ENCODE measurements at regions not wholly inside any gene's neighbourhood (a gene's known extent, or its start where the extent isn't known, plus 50 kb on each side); places are given as distances from the start of the nearest gene placed in this dataset.
A peak's percentile ranks its signal among the peaks of the same experiment; 100 is the strongest.

DNA sequence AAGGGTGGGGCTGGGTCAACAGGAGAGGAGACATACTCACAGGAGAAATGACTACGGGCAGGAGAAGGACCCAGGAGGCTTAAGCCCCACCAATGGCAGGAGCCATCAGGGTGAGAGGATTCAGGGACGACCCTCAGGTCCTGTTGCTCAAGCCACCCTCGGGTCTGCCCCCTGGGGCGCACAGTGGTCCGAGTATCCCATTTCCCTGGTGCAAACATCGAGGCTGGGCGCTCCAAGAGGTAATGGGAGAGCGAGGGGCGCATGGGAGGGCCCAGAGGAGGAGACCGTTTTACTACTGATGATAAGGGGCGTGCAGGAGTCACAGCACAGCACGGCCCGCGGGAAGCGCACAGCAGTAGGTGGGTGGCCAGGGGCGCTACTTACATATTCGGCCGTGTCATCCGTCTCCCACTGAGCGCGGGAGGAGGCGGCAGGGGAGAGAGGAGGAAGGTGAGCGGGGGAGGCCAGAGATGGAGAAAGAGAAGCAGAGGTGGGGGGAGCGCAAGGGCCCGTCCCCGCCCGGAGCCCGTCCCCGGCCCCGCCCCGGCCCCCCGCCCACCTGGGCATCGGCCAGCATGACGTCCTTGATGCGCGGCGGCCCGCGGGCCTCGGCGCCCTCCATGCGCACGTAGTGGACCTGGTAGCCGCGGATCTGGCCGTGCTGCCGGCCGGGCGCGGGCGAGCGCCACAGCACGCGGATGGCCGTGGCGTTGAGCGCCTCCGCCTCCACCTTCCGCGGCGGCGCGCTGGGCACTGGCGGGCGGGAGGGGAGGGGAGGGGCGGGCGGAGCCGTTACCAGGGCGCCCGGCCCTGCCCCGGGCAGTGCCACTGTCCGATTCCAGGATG is 111.5 kb downstream of the PTPRS start:
- H3K9me3 ChIP-seq, result no peaks in the 10 kb centered on the region
- TF ChIP-seq, protein P1, sequence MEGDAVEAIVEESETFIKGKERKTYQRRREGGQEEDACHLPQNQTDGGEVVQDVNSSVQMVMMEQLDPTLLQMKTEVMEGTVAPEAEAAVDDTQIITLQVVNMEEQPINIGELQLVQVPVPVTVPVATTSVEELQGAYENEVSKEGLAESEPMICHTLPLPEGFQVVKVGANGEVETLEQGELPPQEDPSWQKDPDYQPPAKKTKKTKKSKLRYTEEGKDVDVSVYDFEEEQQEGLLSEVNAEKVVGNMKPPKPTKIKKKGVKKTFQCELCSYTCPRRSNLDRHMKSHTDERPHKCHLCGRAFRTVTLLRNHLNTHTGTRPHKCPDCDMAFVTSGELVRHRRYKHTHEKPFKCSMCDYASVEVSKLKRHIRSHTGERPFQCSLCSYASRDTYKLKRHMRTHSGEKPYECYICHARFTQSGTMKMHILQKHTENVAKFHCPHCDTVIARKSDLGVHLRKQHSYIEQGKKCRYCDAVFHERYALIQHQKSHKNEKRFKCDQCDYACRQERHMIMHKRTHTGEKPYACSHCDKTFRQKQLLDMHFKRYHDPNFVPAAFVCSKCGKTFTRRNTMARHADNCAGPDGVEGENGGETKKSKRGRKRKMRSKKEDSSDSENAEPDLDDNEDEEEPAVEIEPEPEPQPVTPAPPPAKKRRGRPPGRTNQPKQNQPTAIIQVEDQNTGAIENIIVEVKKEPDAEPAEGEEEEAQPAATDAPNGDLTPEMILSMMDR (IDR thresholded peaks at IDR 0.05), result no peak
- no peaks in the 10 kb centered on the region for H3K27me3 ChIP-seq
- H3K36me3 ChIP-seq, result no peaks in the 10 kb centered on the region
- ATAC-seq (peak in 3 of 4 donors; percentile 26 to 48 (median 40)), DNase-seq (peak in 1 of 6 donors; percentile 53), FAIRE-seq (no peak)
- H3K4me3 ChIP-seq, result no peak overlapping the region
- intact Hi-C loops (cut with DNase I), result no loop called here
- WGBS, 2 donors, result 78 to 79% methylated on average over 53 to 72 of the region's 72 CpGs
- no peak overlapping the region for H3K27ac ChIP-seq
- no peaks in the 10 kb centered on the region for H3K4me1 ChIP-seq

DNA sequence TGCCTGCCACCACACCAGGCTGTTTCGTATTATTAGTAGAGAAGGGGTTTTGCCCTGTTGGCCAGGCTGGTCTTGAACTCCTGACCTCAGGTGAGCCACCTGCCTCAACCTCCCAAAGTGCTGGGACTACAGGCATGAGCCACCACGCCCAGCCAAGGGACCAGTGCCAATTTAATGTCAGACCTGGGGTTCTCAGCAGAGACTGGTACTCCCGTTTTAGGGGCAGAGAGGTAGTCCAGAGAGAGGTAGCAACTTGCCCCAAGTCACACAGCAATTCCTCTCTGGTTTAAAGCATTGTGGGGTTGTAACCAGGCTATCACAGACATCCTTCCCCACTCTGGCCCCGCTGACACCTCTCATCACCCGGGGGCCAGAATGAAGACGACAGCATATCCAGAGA is 112.1 kb downstream of the PTPRS start:
- TF ChIP-seq, protein P1 (IDR thresholded peaks at IDR 0.05), result no peak
- no peak overlapping the region for H3K27ac ChIP-seq
- H3K9me3 ChIP-seq, result no peaks in the 10 kb centered on the region
- no peak for DNase-seq
- intact Hi-C loops (cut with DNase I), result no loop called here
- H3K27me3 ChIP-seq, result no peaks in the 10 kb centered on the region
- no peaks in the 10 kb centered on the region for H3K36me3 ChIP-seq
- no peaks in the 10 kb centered on the region for H3K4me1 ChIP-seq
- H3K4me3 ChIP-seq, result no peak overlapping the region
- ATAC-seq, result no peak
- 88 to 98% methylated on average over 6 of the region's 6 CpGs for WGBS, 2 donors
- no peak for FAIRE-seq

DNA sequence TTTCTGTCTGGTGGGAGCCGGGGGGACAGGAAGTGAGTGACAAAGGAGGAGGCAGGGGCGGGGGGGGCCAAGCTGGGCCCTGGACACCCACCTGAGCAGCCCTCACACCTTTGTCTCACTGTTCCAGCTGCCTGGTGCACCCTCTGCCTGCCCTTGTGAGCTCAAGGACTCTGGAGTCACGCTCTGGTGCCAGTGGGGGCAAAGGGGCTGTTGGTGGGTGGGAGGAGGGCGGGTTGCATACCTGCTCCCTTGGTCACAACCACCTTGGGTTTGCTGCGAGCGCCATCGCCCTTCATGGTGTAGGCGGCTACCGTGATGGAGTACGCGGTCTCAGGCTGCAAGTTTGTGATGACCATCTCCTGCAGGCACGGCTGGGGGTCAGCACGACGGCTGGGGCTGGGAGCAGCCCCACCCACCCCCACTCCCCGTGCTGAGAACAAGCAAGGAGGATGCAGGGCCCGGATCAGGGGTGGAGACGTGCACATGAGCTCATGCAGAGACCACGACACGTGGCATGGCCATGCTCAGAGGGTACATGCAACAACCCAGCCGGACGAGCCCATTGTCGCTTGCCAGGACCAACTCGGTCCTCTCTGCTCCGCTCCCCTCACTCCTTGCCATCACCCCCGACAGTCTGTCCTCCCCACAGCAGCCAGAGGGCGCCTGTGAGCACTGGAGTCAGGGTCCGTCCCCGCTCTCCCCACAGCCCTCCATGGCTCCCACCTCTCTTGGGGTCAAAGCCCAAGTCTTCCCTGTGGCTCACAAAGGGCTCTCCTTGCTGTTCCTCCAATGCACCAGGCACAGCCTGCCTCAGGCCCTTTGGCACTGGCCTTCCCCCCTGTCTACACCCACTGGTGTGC is 114.9 kb downstream of the PTPRS start:
- no peak overlapping the region for H3K27ac ChIP-seq
- FAIRE-seq, result no peak
- H3K36me3 ChIP-seq, result peaks cover 0 to 11% (median 2%) of the 10 kb centered on the region in 3 donors
- no peaks in the 10 kb centered on the region for H3K9me3 ChIP-seq
- TF ChIP-seq, protein P1 (IDR thresholded peaks at IDR 0.05), result peak in 3 of 4 donors; percentile 14 to 22 (median 16)
- H3K27me3 ChIP-seq, result no peaks in the 10 kb centered on the region
- peak in 2 of 4 donors; percentile 37 to 58 for ATAC-seq
- intact Hi-C loops (cut with DNase I), result no loop called here
- peak in 2 of 6 donors; percentile 66 to 74 for DNase-seq
- H3K4me3 ChIP-seq, result no peak overlapping the region
- no peaks in the 10 kb centered on the region for H3K4me1 ChIP-seq
- WGBS, 2 donors, result 87 to 88% methylated on average over 28 of the region's 28 CpGs

DNA sequence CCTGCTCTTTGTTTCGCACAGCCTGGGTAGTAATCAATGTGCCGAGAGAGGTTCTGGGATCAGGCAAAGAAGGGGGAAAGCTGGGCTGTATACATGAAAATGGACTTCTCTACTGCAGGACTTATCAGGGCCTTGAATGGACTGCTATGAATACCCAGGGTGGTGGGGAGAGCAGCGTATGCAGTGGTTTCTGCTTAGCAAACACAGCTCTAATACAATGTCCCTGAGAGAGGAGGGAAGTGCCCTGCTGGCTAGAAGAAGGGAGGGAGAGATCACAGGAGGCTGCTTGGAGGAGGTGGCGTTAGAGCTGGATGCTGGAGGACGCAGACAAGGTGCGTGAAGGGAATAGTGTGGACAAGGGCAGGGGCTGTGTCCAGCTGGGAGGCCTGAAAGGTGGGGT is 116.1 kb downstream of the PTPRS start:
- Histone ChIP-seq H3K27me3 (no peaks in the 10 kb centered on the region), H3K4me3 (no peak overlapping the region), H3K27ac (no peak overlapping the region), H3K4me1 (no peaks in the 10 kb centered on the region), H3K36me3 (peaks cover 0 to 22% (median 13%) of the 10 kb centered on the region in 3 donors), H3K9me3 (no peaks in the 10 kb centered on the region)
- FAIRE-seq (no peak), ATAC-seq (no peak), DNase-seq (no peak)
- WGBS, 2 donors, result 93 to 95% methylated on average over 6 of the region's 6 CpGs
- TF ChIP-seq, protein P1 (IDR thresholded peaks at IDR 0.05), result no peak
- intact Hi-C loops (cut with DNase I), result no loop called here
